Fibroblast of lung (primary cell): ENCODE measurements at regions not wholly inside any gene's neighbourhood (a gene's known extent, or its start where the extent isn't known, plus 50 kb on each side); places are given as distances from the start of the nearest gene placed in this dataset.

Source experiments
- DNase-seq, 2 donors: peaks; one replicate each; pipeline versions ENCODE4 v3.0.0 to v3.0.0-alpha.2; 2010; ENCODE audit warnings: low read depth in 2 of 2
- H2AFZ ChIP-seq: 2 replicates; pipeline ENCODE4 v1.5.1; 2012; ENCODE audit warnings: low read length, control low read depth, inconsistent platforms
- H3K27ac ChIP-seq: 2 replicates; pipeline ENCODE4 v1.5.1; 2011; ENCODE audit warnings: low read length, control low read depth; ENCODE audit not compliant: insufficient read depth
- H3K27me3 ChIP-seq: 2 replicates; pipeline ENCODE4 v1.5.1; 2011; ENCODE audit warnings: mild to moderate bottlenecking, low read length; ENCODE audit not compliant: control insufficient read depth, insufficient read depth
- H3K36me3 ChIP-seq: 2 replicates; pipeline ENCODE4 v1.5.1; 2011; ENCODE audit warnings: low read length; ENCODE audit not compliant: control insufficient read depth, insufficient read depth
- H3K4me1 ChIP-seq: 2 replicates; pipeline ENCODE4 v1.5.1; 2011; ENCODE audit warnings: low read length; ENCODE audit not compliant: control insufficient read depth, insufficient read depth; ENCODE audit errors: extremely low read depth
- H3K4me2 ChIP-seq: 2 replicates; pipeline ENCODE4 v1.5.1; 2011; ENCODE audit warnings: low read length, control low read depth; ENCODE audit not compliant: insufficient read depth; ENCODE audit errors: extremely low read depth
- H3K4me3 ChIP-seq, 4 experiments: fragments of 200-600 bp in 1 of 4; sonication (generic) in 1 of 4; replicated peaks in 1 of 4; 2 replicates each; pipeline ENCODE4 v1.5.1; 2011 to 2016; ENCODE audit warnings: low read length in 4 of 4, low read depth in 3 of 4, mild to moderate bottlenecking in 3 of 4, control low read depth in 2 of 4, inconsistent platforms in 1 of 4, mixed read lengths in 1 of 4; ENCODE audit not compliant: insufficient read depth in 1 of 4; ENCODE audit errors: control extremely low read depth in 1 of 4
- H3K79me2 ChIP-seq: 2 replicates; pipeline ENCODE4 v1.5.1; 2012; ENCODE audit warnings: mild to moderate bottlenecking, low read length, inconsistent platforms; ENCODE audit not compliant: control insufficient read depth, insufficient read depth
- H3K9ac ChIP-seq: 2 replicates; pipeline ENCODE4 v1.5.1; 2011; ENCODE audit warnings: mild to moderate bottlenecking, low read length, control low read depth; ENCODE audit not compliant: insufficient read depth
- H3K9me3 ChIP-seq: 2 replicates; pipeline ENCODE4 v1.5.1; 2012; ENCODE audit warnings: low read depth, low read length; ENCODE audit not compliant: control insufficient read depth, insufficient read depth
- H4K20me1 ChIP-seq: 2 replicates; pipeline ENCODE4 v1.5.1; 2011; ENCODE audit warnings: low read length; ENCODE audit not compliant: control insufficient read depth, insufficient read depth; ENCODE audit errors: extremely low read depth
- CTCF ChIP-seq, 2 donors: IDR thresholded peaks in 1 of 2; conservative IDR thresholded peaks in 1 of 2; 1 replicate in 1 of 2; 2 replicates in 1 of 2; pipeline ENCODE4 v1.5.1; 2011 to 2012; ENCODE audit warnings: low read length in 2 of 2, control low read depth in 1 of 2, inconsistent platforms in 1 of 2, low read depth in 1 of 2, mild to moderate bottlenecking in 1 of 2
- EZH2 ChIP-seq: IDR thresholded peaks from 2 replicates; pipeline ENCODE4 v1.5.1; 2012; ENCODE audit warnings: low read length, control low read depth, mild to moderate bottlenecking; ENCODE audit errors: missing control alignments

DNA sequence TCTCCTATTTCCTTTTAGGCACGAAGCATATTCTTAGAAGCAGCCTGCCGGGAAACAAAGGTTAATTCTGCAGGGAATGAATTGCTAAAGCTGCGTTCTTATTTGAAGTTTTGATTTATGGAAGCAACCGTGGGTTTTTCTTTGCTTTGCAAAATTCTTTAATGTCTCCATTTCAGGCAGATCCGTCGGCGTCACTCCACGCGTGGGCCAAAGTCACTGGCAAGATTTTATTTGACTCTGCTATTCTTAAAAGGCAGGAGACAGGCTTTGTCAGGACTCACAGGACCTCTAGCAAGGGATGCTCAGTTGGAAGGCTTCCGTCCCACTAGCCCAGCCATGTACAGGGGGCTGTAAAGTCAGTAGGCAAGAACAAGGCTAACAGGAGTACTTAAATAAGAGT is 387.3 kb upstream of the XYLT1 start:
- H3K36me3 ChIP-seq: no peaks in the 10 kb centered on the region
- no peak overlapping the region for H3K27ac ChIP-seq
- no peaks in the 10 kb centered on the region for H3K4me1 ChIP-seq
- no peaks in the 10 kb centered on the region for H3K79me2 ChIP-seq
- H3K4me2 ChIP-seq: no peak overlapping the region
- no peak for TF ChIP-seq EZH2
- no peak for TF ChIP-seq CTCF (conservative IDR thresholded peaks at IDR 0.05 in 1 of 2, IDR thresholded peaks at IDR 0.05 in 1 of 2; ENCODE audit: low read depth in 1 of 2, low read length in 2 of 2)
- H2AFZ ChIP-seq: no peak overlapping the region
- no peaks in the 10 kb centered on the region for H4K20me1 ChIP-seq
- H3K27me3 ChIP-seq: no peaks in the 10 kb centered on the region
- H3K9me3 ChIP-seq: no peaks in the 10 kb centered on the region
- no peak overlapping the region for H3K9ac ChIP-seq
- H3K4me3 ChIP-seq: no peak overlapping the region
- DNase-seq: no peak

DNA sequence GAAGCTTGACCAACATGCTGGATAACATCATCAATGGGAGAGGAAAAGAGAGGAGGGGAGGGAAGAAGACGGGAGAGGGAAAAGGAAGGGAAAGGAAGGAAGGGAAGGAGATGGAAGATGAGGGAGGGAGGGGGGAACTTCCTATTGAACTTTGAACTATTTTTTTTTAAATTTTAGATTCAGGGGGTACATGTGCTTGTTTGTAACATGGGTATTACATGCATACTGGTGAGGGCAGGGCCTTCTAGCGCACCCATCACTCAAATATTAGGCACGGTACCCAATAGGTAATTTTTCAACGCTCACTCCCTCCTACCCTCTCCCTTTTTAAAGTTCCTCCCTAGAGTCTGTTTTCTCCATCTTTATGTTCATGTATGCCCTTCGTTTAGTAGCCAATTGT is 383.2 kb upstream of the XYLT1 start:
- H3K4me3 ChIP-seq: no peak overlapping the region
- H3K36me3 ChIP-seq: no peaks in the 10 kb centered on the region
- no peaks in the 10 kb centered on the region for H3K27me3 ChIP-seq
- TF ChIP-seq CTCF (conservative IDR thresholded peaks at IDR 0.05 in 1 of 2, IDR thresholded peaks at IDR 0.05 in 1 of 2; ENCODE audit: low read depth in 1 of 2, low read length in 2 of 2): no peak
- no peak for TF ChIP-seq EZH2
- no peaks in the 10 kb centered on the region for H3K79me2 ChIP-seq
- no peaks in the 10 kb centered on the region for H3K9me3 ChIP-seq
- DNase-seq: no peak
- no peak overlapping the region for H2AFZ ChIP-seq
- no peak overlapping the region for H3K27ac ChIP-seq
- H4K20me1 ChIP-seq: no peaks in the 10 kb centered on the region
- no peak overlapping the region for H3K4me2 ChIP-seq
- no peak overlapping the region for H3K9ac ChIP-seq
- H3K4me1 ChIP-seq: no peaks in the 10 kb centered on the region

DNA sequence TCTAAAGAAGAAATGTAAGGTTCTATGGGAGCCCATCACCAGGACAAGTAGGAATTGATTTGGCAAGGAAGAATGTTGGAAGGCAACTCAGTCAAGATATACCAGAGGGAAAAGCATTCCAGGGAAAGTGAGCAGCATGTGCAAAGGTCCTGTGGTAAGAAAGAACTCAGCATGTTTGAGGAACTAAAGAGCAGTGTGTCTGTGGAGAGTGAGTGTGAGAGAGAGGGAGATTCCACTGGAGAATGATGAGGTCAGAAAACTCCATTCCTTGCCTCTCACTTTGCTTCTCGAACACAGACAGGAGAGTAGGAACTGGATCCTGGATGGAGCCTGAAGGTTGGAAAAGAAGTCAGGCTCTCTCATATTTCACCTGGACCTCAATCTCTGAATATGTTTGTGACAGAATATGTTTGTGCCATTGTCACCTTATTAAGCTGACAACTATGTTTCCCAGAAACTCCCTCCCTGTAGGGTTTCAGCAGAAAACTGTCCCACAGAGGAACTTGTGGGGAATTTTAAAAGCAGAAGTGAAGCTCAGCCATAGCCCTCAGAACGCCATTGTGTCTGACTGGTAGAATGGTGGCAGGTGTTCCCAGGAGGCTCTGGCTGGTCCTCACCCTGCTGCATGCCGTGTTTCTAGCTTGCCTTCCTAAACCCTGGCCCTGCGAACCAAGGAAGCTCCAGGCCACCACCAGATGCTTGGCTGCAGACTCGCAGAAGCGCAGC is 382.4 kb upstream of the XYLT1 start:
- Histone ChIP-seq H3K36me3 (no peaks in the 10 kb centered on the region), H3K9me3 (no peaks in the 10 kb centered on the region), H3K4me2 (no peak overlapping the region), H3K27ac (no peak overlapping the region), H3K79me2 (no peaks in the 10 kb centered on the region), H3K9ac (no peak overlapping the region), H3K4me1 (no peaks in the 10 kb centered on the region), H2AFZ (no peak overlapping the region), H4K20me1 (no peaks in the 10 kb centered on the region), H3K27me3 (no peaks in the 10 kb centered on the region), H3K4me3 (no peak overlapping the region)
- TF ChIP-seq CTCF (conservative IDR thresholded peaks at IDR 0.05 in 1 of 2, IDR thresholded peaks at IDR 0.05 in 1 of 2; ENCODE audit: low read depth in 1 of 2, low read length in 2 of 2) (no peak), EZH2 (no peak)
- no peak for DNase-seq
